GM13976 (cell line): ENCODE measurements at regions not wholly inside any gene's neighbourhood (a gene's known extent, or its start where the extent isn't known, plus 50 kb on each side); places are given as distances from the start of the nearest gene placed in this dataset.

Source experiments
- DNase-seq: peaks from one replicate; pipeline ENCODE4 v3.0.0; 2012; ENCODE audit warnings: low spot score
- CTCF ChIP-seq: IDR thresholded peaks from 2 replicates; pipeline ENCODE4 v1.5.1; 2012; ENCODE audit warnings: borderline replicate concordance, mild to moderate bottlenecking; ENCODE audit not compliant: insufficient read depth; ENCODE audit errors: extremely low read depth, missing control alignments, control extremely low read depth
- in situ Hi-C: fragments of 300-500 bp; cut with MboI; formaldehyde crosslinking; loops from one replicate; pipeline ENCODE4 v1.12.0; 2022; ENCODE audit warnings: low sequenced_read_pairs, mixed read lengths, inconsistent platforms; ENCODE audit not compliant: unreplicated experiment

DNA sequence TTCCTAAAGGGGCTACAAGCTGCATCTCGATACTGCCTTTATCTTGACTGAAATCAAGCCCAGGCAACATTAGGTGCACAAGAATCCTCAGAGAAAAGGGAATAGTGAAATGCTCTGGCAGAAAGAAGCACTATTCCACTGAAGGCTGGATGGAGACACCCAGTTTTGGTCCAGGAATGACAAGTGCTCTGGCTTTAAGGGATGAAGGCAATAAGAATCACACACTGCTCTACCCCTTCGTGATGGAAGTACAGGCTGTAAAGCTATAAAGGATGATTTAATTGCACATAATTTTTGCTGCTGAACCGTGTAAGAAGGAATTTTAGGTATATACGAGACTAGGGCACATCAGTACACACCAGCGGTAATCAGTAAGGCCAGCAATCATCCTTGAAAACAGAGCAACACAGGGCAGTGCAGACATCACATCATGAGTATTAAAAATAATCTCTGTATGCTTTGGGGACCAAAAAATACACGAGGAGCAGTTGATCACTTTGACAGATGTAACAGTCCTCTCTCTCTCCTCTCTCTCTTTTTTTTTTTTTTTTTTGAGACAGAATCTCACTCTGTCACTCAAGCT lies 414.6 kb upstream of the TBL1XR1 start:
- no peak for DNase-seq
- no peak for TF ChIP-seq CTCF
- in situ Hi-C loops = no loop called here

GRCh38 chr3:177613901-177614300 lies 416.6 kb upstream of the TBL1XR1 start:
- TF ChIP-seq CTCF = no peak
- in situ Hi-C loops = no loop called here
- DNase-seq = no peak

GRCh38 chr3:177615015-177615414 lies 417.7 kb upstream of the TBL1XR1 start:
- TF ChIP-seq CTCF = no peak
- no peak for DNase-seq
- in situ Hi-C loops = no loop called here

GRCh38 chr3:177618873-177619733 lies 421.8 kb upstream of the TBL1XR1 start:
- no peak for TF ChIP-seq CTCF
- no peak for DNase-seq
- in situ Hi-C loops = no loop called here

DNA sequence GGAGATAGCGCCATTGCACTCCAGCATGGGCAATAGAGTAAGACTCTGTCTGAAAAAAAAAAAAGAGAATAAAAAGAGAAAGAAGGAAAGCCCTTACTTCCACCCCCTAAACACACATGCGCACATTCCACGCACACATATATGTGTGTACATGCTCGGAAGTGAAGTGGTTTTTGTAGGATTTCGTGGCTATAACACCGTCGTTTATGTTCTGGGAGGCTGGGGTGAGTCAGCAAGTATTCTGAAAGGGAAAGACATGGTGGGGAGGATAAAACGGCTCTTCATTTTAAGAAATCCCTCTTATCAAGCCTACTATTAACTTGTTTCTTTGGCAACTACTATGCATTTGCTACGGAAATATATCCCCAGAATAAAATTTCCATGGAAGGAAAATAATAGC lies 422.8 kb upstream of the TBL1XR1 start:
- DNase-seq = no peak
- in situ Hi-C loops = no loop called here
- TF ChIP-seq CTCF = no peak

- TF ChIP-seq CTCF = no peak
- no peak for DNase-seq
- in situ Hi-C loops = no loop called here
These were observed 425.2 kb upstream of the TBL1XR1 start for GRCh38 chr3:177622520-177622919.
